ENCODE measurements at regions not wholly inside any gene's neighbourhood (a gene's known extent, or its start where the extent isn't known, plus 50 kb on each side); places are given as distances from the start of the nearest gene placed in this dataset.

- H3K27ac ChIP-seq (ENCODE audit: low read length), result no peak overlapping the region
- POLR2A ChIA-PET (ENCODE audit: unreplicated experiment), result no interaction called here
- CTCF ChIA-PET, result no interaction called here
- no peaks in the 10 kb centered on the region for H3K27me3 ChIP-seq (ENCODE audit: low read length)
- no peak overlapping the region for H2AFZ ChIP-seq (ENCODE audit: low read length)
- BruUV-seq (replicated peaks), result no TSS peak
- no peak overlapping the region for H3K9ac ChIP-seq (ENCODE audit: low read length)
- no peaks in the 10 kb centered on the region for H4K20me1 ChIP-seq (ENCODE audit: low read length)
- H3K4me3 ChIP-seq (ENCODE audit: low read length), result no peak overlapping the region
- no peaks in the 10 kb centered on the region for H3K9me2 ChIP-seq (replicated peaks; ENCODE audit: low read length)
- H3K79me2 ChIP-seq (ENCODE audit: low read length), result no peaks in the 10 kb centered on the region
- no peak overlapping the region for H3K4me2 ChIP-seq (ENCODE audit: low read length)
- ATAC-seq (peak; percentile 95), DNase-seq (peak; percentile 87)
- peaks cover 8% of the 10 kb centered on the region for H3K4me1 ChIP-seq (ENCODE audit: insufficient read depth, low read length)
- H3K36me3 ChIP-seq (ENCODE audit: low read depth, low read length), result no peaks in the 10 kb centered on the region
- intact Hi-C loops (cut with micrococcal nuclease), result loop anchor here (2.0 kb wide), 1 partner anchor 65 kb away; no protein-coding TSS in a partner anchor
- H3K9me3 ChIP-seq (ENCODE audit: low read length), result no peaks in the 10 kb centered on the region
- no peaks in the 10 kb centered on the region for H3F3A ChIP-seq (ENCODE audit: low read length, unreplicated experiment)
- no peak for TF ChIP-seq EZH2phosphoT487 (IDR thresholded peaks at IDR 0.05; ENCODE audit: borderline replicate concordance, low read length)
- TF ChIP-seq EZH2 (IDR thresholded peaks at IDR 0.05; ENCODE audit: low read length, unreplicated experiment), result no peak
- no peak for TF ChIP-seq CTCF (conservative IDR thresholded peaks at IDR 0.05; ENCODE audit: low read depth, low read length)
Observed at GRCh38 chr14:44404036-44404435, 103.0 kb downstream of the FSCB start.

GRCh38 chr14:44403193-44403592 is 103.9 kb downstream of the FSCB start:
- Histone ChIP-seq H3K9me3 (ENCODE audit: low read length) (no peaks in the 10 kb centered on the region), H2AFZ (ENCODE audit: low read length) (no peak overlapping the region), H3K27me3 (ENCODE audit: low read length) (no peaks in the 10 kb centered on the region), H3K9me2 (replicated peaks; ENCODE audit: low read length) (no peaks in the 10 kb centered on the region), H3K36me3 (ENCODE audit: low read depth, low read length) (no peaks in the 10 kb centered on the region), H3K9ac (ENCODE audit: low read length) (no peak overlapping the region), H4K20me1 (ENCODE audit: low read length) (no peaks in the 10 kb centered on the region), H3K4me1 (ENCODE audit: insufficient read depth, low read length) (peaks cover 8% of the 10 kb centered on the region), H3K4me2 (ENCODE audit: low read length) (no peak overlapping the region), H3F3A (ENCODE audit: low read length, unreplicated experiment) (no peaks in the 10 kb centered on the region), H3K27ac (ENCODE audit: low read length) (no peak overlapping the region), H3K4me3 (ENCODE audit: low read length) (no peak overlapping the region), H3K79me2 (ENCODE audit: low read length) (no peaks in the 10 kb centered on the region)
- ChIA-PET CTCF (no interaction called here), POLR2A (ENCODE audit: unreplicated experiment) (no interaction called here)
- intact Hi-C loops (cut with micrococcal nuclease), result no loop called here
- ATAC-seq, result no peak
- no TSS peak for BruUV-seq (replicated peaks)
- DNase-seq, result no peak
- TF ChIP-seq EZH2phosphoT487 (IDR thresholded peaks at IDR 0.05; ENCODE audit: borderline replicate concordance, low read length) (no peak), EZH2 (IDR thresholded peaks at IDR 0.05; ENCODE audit: low read length, unreplicated experiment) (no peak), CTCF (conservative IDR thresholded peaks at IDR 0.05; ENCODE audit: low read depth, low read length) (no peak)

- ATAC-seq (no peak), DNase-seq (no peak)
- TF ChIP-seq EZH2 (IDR thresholded peaks at IDR 0.05; ENCODE audit: low read length, unreplicated experiment), result no peak
- no peak for TF ChIP-seq EZH2phosphoT487 (IDR thresholded peaks at IDR 0.05; ENCODE audit: borderline replicate concordance, low read length)
- TF ChIP-seq CTCF (conservative IDR thresholded peaks at IDR 0.05; ENCODE audit: low read depth, low read length), result no peak
- no peaks in the 10 kb centered on the region for H4K20me1 ChIP-seq (ENCODE audit: low read length)
- no peak overlapping the region for H3K4me2 ChIP-seq (ENCODE audit: low read length)
- ChIA-PET CTCF (no interaction called here), POLR2A (ENCODE audit: unreplicated experiment) (no interaction called here)
- H3K9me3 ChIP-seq (ENCODE audit: low read length), result no peaks in the 10 kb centered on the region
- no peak overlapping the region for H2AFZ ChIP-seq (ENCODE audit: low read length)
- H3K36me3 ChIP-seq (ENCODE audit: low read depth, low read length), result no peaks in the 10 kb centered on the region
- no peaks in the 10 kb centered on the region for H3K9me2 ChIP-seq (replicated peaks; ENCODE audit: low read length)
- no peaks in the 10 kb centered on the region for H3K4me1 ChIP-seq (ENCODE audit: insufficient read depth, low read length)
- no peaks in the 10 kb centered on the region for H3F3A ChIP-seq (ENCODE audit: low read length, unreplicated experiment)
- H3K79me2 ChIP-seq (ENCODE audit: low read length), result no peaks in the 10 kb centered on the region
- H3K27me3 ChIP-seq (ENCODE audit: low read length), result no peaks in the 10 kb centered on the region
- H3K9ac ChIP-seq (ENCODE audit: low read length), result no peak overlapping the region
- no peak overlapping the region for H3K4me3 ChIP-seq (ENCODE audit: low read length)
- no TSS peak for BruUV-seq (replicated peaks)
- no peak overlapping the region for H3K27ac ChIP-seq (ENCODE audit: low read length)
- intact Hi-C loops (cut with micrococcal nuclease), result no loop called here
Observed at GRCh38 chr14:44396226-44396625, 110.9 kb downstream of the FSCB start.

Data from PC-3 (cell line).